EH (cell line): ENCODE measurements at regions not wholly inside any gene's neighbourhood (a gene's known extent, or its start where the extent isn't known, plus 50 kb on each side); places are given as distances from the start of the nearest gene placed in this dataset.
"Not testable (repeated sequence)": the region's sequence is repeated elsewhere in the genome, so short reads cannot be mapped to it uniquely, and the experiment has no call there.

Experiments used
- DNase-seq: peaks from one replicate; pipeline ENCODE4 v3.0.0-alpha.2; 2015; ENCODE audit warnings: low read depth

- no peak for DNase-seq
These were observed 256.9 kb downstream of the PARM1 start for GRCh38 chr4:75189711-75190335.

DNA sequence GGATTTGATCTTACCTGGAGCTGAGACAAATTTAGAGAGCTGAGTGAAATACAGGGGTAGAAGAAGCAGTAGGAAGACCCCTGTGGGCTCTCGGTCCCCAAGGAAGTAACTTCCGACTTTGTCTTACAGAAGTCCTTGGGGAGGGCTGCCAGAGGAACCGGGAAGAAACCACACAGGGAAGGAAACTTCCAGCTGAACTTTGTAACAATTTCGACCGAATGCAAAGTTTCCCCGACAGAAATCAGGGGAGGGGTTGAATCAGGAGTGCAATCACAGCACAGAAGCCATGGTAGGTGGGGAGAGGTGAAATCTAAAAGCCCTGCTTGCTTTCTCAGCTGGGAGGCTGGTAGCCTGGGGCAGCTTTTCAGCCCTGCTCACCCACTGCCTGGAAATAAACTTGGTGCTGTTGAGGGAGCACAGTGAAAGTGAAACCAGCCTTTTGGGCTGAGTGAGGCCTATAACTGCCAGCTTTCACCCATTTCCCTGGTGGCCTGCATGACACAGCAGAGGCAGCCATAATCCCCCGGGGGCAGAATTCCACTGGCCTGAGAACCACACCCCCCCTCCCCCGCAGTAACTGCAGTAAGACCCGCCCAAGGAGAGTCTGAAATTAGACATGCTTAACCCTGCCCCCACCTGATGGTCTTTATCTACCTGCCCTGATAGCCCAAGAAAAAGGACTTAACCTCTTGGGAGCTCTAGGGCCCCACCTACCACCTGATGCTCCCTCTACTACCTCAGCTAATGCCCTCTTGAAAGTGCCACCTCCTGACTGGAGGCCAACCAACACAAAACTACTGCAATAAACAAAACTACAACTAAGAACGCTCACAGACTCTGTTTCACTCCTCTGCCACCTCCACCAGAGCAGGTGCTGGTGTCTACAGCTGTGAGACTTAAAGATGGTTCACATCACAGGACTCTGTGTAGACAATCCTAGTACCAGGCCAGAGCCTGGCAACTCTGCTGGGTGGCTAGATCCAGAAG, 248.2 kb downstream of the PARM1 start:
- peak; percentile 36 for DNase-seq

DNA sequence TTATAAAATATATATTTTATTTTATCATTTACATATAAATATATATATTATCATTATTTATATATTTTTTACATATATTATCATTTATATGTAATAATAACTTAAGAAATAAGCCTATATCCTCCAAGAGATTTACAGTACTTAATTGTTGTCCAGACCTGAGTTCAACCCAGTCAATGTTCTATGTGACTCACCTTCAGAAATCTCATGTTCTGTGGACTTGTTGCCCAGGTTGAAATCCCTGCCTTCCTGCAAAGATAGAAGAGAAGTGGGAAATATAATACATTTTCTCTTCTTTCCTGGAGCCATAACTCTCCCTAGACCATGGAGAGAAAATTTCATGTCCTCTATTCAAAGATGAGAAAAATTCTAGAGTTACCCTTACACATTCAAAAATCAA, 247.3 kb downstream of the PARM1 start:
- no peak for DNase-seq

DNA sequence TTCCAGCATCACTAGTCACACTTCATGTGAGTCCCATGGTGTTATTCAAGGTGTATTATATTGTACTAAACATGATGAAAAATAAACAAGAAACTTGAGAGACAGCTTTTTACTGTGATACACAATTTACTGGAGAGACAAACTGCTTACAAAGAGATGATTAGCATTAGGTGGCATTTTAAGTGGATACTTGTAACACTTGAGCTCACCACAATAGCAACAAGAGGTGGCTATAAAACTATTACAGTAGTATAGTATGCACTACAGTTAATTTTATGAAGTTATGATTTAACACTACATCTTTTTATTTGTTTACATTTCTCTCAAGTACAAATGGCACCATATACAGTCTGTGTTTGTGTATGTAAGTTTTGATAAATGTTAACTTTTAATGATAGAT, 246.6 kb downstream of the PARM1 start:
- no peak for DNase-seq

- no peak for DNase-seq
These were observed 239.6 kb downstream of the PARM1 start for GRCh38 chr4:75172551-75172950.

DNA sequence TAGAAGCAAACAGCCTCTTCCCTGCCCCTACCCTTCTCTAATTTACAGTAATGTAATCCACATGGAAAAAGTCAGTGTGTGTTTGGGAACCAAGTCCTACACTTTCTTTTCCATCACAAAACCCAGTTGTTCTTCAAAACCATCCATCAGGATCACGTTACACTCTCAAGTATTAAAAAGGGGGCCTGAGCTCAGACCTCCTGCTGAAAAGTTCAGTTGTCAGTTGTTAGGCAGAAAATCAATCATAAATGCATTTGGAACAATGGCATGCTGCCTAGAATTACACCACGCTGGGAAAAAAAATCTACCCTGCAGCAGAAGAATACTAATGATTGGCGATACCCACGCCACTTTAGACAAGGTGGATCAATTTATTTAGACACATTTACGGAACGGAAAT, 236.5 kb downstream of the PARM1 start:
- DNase-seq, result no peak

DNA sequence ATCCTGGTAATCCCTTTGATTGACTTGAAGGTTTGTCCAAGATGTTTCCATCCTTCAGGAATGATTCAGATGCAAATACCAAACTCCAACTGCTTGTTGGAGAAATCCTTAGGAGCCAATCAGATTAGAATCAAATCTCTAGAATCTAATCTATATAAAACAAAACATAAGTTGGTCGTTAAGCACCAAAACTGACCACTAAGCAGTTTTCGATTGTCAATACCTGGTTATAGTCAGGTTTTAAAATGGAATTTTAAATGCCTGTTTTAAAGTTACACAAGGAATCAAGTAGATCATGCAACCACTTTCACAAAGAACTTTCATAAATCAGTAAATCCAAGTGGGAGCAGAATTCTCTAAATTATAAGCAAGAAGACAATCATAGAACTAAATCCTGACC, 236.1 kb downstream of the PARM1 start:
- no peak for DNase-seq

DNA sequence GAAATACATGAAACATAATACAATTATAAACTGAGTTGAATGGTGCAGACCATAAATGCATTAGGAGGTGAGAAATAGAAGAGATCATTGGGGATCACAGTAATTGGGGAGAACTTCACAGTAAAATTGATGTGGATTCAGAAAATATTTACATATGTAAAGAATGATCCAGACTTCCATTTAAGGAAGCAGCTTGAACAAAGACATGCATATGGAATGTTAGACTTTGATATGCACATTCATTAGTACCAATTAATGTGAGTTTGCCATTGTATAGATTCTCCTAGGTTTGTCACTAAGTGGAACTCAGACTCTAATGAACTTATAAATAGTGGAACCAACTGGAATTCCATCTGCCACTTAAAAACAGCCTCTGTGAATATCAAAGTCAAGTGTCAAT, 235.6 kb downstream of the PARM1 start:
- DNase-seq, result no peak

DNA sequence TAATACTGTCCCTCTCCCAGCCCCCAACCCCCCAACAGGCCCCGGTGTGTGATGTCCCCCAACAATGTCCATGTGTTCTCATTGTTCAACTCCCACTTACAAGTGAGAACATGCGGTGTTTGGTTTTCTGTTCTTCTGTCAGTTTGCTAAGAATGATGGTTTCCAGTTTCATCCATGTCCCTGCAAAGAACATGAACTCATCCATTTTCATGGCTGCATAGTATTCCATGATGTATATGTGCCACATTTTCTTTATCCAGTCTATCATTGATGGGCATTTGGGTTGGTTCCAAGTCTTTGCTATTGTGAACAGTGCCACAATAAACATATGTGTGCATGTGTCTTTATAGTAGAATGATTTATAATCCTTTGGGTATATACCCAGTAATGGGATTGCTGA, 232.2 kb downstream of the PARM1 start:
- not testable (repeated sequence) for DNase-seq

DNA sequence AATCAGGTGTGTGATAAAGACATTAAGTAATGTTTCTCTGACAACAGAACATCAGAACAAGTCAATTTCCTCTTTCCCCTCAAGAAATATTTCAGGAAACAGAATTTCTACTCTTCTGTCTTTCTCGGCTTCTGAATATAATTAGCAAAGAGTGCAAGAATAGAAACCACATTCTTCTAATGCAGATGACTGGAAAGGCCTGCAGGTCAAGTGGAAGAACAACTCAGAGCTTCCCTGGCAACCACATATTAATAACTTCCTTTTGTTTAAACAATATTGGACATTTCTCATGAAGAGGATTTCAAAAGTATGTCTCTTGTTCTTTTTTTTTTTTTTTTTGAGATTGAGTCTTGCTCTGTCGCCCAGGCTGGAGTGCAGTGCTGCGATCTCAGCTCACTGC, 225.5 kb downstream of the PARM1 start:
- DNase-seq, result no peak

DNA sequence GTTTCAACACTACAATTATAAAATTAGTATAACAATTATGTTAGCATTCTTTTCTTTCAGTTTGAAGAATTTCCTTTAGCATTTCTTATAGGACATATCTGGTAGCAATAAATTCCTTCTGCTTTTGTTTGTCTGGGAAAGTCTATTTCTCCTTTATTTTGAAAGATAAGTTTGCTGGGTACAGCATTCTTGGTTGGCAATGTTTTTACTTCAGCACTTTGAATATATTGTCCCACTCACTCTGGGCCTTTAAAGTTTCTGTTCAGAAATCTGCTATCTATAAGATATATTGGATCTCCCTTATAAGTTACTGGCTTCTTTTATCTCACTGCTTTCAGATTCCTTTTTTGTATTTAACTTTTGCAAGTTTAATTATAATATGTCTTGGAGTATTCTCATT, 222.1 kb downstream of the PARM1 start:
- no peak for DNase-seq

DNA sequence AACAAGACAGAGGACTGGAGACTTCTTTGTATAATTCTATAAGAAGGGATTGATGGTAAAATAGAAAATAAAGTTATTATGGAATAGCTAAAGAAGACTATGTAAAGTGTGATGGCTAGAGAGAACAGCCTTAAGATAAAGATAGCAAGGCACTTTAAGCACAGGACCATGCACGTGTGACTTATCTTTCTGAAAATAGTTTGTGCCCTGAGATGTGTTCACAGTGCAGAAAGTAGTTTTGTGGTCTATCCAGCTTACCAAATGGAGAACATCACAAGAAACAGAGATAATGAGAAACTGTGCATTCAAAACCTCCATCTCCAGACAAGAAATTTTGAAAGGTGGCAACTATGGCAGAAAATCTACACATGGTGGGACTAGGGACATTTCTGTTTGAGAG, 213.3 kb downstream of the PARM1 start:
- DNase-seq, result no peak

GRCh38 chr4:75144475-75144874, 211.6 kb downstream of the PARM1 start:
- DNase-seq, result no peak

DNA sequence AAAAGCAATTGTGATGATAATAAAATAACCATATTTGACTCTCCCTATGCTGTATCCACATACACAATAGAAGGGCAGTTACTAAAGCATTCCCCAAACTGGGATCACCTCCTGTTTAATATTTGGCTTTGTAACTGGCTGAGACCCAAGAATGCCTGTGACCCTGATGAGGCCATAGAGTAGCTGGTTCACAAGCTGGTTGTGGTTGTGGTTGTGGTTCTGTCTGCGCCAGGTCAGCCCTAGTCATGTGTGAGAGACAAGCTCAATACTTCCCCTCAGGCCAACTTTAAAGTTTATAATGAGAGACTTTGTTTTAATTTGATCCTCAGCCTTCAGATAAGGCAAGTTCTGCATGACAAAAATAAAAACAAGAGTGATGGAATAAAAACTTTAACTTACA, 209.9 kb downstream of the PARM1 start:
- peak; percentile 47 for DNase-seq

DNA sequence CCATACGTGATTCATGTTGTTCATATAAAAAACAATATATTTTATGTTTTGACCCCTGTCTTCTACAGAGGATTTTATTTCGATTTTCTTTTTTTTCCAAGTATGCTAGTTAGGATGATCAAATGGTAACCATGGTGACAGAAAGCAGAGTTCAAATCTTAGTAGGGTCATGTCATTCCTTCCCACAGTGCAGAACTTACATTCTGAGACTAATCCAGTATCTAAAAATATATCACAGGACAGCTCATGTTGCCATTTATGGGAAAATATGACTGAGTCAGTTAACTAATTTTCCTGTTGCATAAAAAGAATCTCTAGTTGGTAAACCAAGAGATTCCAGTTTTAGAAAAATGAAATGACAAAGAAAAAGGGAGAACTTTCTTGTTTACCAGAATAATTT, 209.5 kb downstream of the PARM1 start:
- peak; percentile 36 for DNase-seq

GRCh38 chr4:75141162-75141561, 208.2 kb downstream of the PARM1 start:
- no peak for DNase-seq

GRCh38 chr4:75137302-75137701, 204.4 kb downstream of the PARM1 start:
- DNase-seq, result no peak

DNA sequence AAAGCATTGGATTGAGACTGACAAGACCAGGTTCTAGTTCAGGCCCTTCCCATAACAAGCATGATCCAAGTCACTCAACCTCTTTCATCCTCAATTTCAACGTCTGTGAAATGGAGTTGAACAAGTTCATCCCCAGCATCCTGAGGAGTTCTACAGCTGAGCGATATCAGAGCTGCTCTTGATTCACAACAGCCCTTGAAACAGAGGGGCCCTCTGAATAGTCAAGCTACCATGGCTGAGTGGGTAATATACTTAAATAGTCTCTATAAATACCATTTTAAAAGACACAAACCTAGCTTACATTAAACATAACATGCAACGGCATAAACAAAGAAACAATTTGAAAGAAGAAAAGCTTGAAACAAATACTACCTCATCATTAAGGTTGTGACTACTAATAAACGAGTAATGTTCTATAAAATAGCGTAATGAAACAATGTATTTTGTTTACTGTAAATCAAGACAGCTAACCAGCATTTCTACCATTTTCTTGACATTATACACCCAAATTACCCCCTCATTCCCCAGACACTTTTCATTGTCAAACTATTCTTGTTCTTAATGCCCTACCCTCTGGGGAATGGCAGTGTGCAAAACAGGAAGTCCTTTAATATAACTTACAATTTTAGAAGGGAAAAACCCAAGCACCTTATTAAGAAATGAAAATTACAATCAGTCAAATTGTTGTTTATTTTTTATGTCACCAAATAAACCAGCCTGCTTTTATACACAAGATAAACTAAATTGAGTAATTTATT, 202.3 kb downstream of the PARM1 start:
- DNase-seq, result no peak

DNA sequence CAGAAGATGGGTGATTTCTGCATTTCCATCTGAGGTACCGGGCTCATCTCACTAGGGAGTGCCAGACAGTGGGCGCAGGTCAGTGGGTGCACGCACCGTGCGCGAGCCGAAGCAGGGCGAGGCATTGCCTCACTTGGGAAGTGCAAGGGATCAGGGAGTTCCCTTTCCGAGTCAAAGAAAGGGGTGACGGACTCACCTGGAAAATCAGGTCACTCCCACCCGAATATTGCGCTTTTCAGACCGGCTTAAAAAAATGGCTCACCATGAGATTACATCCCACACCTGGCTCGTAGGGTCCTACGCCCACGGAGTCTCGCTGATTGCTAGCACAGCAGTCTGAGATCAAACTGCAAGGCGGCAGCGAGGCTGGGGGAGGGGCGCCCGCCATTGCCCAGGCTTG, 194.0 kb downstream of the PARM1 start:
- DNase-seq, result not testable (repeated sequence)

DNA sequence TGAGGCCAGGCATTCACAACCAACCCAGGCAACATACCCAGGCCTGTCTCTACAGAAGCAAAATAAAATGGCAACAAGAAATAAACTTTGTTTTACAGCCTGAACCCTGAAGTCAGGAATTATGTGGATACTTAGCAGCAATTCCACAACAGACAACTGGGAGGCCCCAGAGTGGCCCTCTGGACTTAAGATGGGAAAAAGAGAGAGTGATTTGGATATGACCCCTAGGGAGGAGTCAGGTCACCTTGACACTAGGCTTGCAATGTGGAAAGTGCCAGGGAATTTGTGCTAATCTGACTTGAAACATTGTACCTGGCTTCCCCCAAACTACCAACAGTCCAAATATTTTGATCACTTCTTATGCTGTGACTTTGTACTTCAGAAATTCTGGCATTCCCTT, 193.1 kb downstream of the PARM1 start:
- no peak for DNase-seq

GRCh38 chr4:75122424-75123014, 189.6 kb downstream of the PARM1 start:
- no peak for DNase-seq

GRCh38 chr4:75118739-75119138, 185.8 kb downstream of the PARM1 start:
- DNase-seq, result no peak
